ENCODE measurements at regions not wholly inside any gene's neighbourhood (a gene's known extent, or its start where the extent isn't known, plus 50 kb on each side); places are given as distances from the start of the nearest gene placed in this dataset.

- BruUV-seq (replicated peaks) = no TSS peak
- Histone ChIP-seq H3K9me3 (replicated peaks; ENCODE audit: control insufficient read depth, insufficient read depth, low read length) (no peaks in the 10 kb centered on the region), H3K4me3 (no peak overlapping the region), H3K4me2 (ENCODE audit: control insufficient read depth, insufficient read depth) (no peak overlapping the region), H3K79me2 (ENCODE audit: control insufficient read depth, insufficient read depth, low read length) (no peaks in the 10 kb centered on the region), H4K20me1 (ENCODE audit: control insufficient read depth, insufficient read depth) (no peaks in the 10 kb centered on the region), H2AFZ (ENCODE audit: control insufficient read depth, low read depth, low read length) (peak overlapping the region; percentile 10; the same call in 1 of the 2 replicates), H3K27ac (ENCODE audit: control insufficient read depth, insufficient read depth) (no peak overlapping the region), H3K4me1 (ENCODE audit: control insufficient read depth, insufficient read depth, low read length) (no peaks in the 10 kb centered on the region), H3K9ac (ENCODE audit: control insufficient read depth, insufficient read depth, low read length) (no peak overlapping the region), H3K27me3 (replicated peaks in 1 of 2; ENCODE audit: control insufficient read depth in 2 of 2, insufficient read depth in 2 of 2, low read length in 1 of 2) (no peaks in the 10 kb centered on the region), H3K36me3 (ENCODE audit: control insufficient read depth in 2 of 2, insufficient read depth in 2 of 2, low read length in 1 of 2) (no peaks in the 10 kb centered on the region)
- in situ Hi-C loops (cut with MboI) = no loop called here
- FAIRE-seq = no peak
- DNase-seq (ENCODE audit: low read depth, low spot score) = no peak
- no peak for TF ChIP-seq MYB (IDR thresholded peaks at IDR 0.05; ENCODE audit: borderline replicate concordance, low read depth, low read length)
- TF ChIP-seq, protein P1, sequence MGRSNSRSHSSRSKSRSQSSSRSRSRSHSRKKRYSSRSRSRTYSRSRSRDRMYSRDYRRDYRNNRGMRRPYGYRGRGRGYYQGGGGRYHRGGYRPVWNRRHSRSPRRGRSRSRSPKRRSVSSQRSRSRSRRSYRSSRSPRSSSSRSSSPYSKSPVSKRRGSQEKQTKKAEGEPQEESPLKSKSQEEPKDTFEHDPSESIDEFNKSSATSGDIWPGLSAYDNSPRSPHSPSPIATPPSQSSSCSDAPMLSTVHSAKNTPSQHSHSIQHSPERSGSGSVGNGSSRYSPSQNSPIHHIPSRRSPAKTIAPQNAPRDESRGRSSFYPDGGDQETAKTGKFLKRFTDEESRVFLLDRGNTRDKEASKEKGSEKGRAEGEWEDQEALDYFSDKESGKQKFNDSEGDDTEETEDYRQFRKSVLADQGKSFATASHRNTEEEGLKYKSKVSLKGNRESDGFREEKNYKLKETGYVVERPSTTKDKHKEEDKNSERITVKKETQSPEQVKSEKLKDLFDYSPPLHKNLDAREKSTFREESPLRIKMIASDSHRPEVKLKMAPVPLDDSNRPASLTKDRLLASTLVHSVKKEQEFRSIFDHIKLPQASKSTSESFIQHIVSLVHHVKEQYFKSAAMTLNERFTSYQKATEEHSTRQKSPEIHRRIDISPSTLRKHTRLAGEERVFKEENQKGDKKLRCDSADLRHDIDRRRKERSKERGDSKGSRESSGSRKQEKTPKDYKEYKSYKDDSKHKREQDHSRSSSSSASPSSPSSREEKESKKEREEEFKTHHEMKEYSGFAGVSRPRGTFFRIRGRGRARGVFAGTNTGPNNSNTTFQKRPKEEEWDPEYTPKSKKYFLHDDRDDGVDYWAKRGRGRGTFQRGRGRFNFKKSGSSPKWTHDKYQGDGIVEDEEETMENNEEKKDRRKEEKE (IDR thresholded peaks at IDR 0.05) = no peak
- TF ChIP-seq TBL1XR1 (IDR thresholded peaks at IDR 0.05; ENCODE audit: low read depth, low read length) = no peak
- TF ChIP-seq MYC (IDR thresholded peaks at IDR 0.05; ENCODE audit: insufficient read depth, insufficient read length, insufficient replicate concordance, low read length, severe bottlenecking) = no peak
- no peak for TF ChIP-seq SREBF1 (IDR thresholded peaks at IDR 0.05; ENCODE audit: low read length)
- no peak for TF ChIP-seq STAT1 (conservative IDR thresholded peaks at IDR 0.05)
- no peak for TF ChIP-seq NR2F1 (conservative IDR thresholded peaks at IDR 0.05)
- no peak for TF ChIP-seq ZNF207 (IDR thresholded peaks at IDR 0.05; ENCODE audit: borderline replicate concordance)
- TF ChIP-seq ETV6 (conservative IDR thresholded peaks at IDR 0.05 in 1 of 2, IDR thresholded peaks at IDR 0.05 in 1 of 2; ENCODE audit: borderline replicate concordance in 1 of 2, low read depth in 1 of 2) = no peak
- TF ChIP-seq TCF7 (IDR thresholded peaks at IDR 0.05; ENCODE audit: borderline replicate concordance) = no peak
- no peak for TF ChIP-seq BRCA1 (IDR thresholded peaks at IDR 0.05; ENCODE audit: low read depth, low read length)
- no peak for TF ChIP-seq CREM (IDR thresholded peaks at IDR 0.05; ENCODE audit: low read depth)
- TF ChIP-seq PAX8 (IDR thresholded peaks at IDR 0.05) = no peak
- no peak for TF ChIP-seq YBX1 (IDR thresholded peaks at IDR 0.05)
- TF ChIP-seq RUNX3 (IDR thresholded peaks at IDR 0.05; ENCODE audit: low read length) = no peak
- TF ChIP-seq GATAD2B (conservative IDR thresholded peaks at IDR 0.05; ENCODE audit: low read depth) = no peak
- TF ChIP-seq CEBPB (IDR thresholded peaks at IDR 0.05; ENCODE audit: borderline replicate concordance in 1 of 2, low read depth in 2 of 2, low read length in 2 of 2) = no peak
- no peak for TF ChIP-seq RAD21 (IDR thresholded peaks at IDR 0.05; ENCODE audit: insufficient read depth, low read depth, low read length)
- TF ChIP-seq ATF2 (IDR thresholded peaks at IDR 0.05; ENCODE audit: low read length) = no peak
- TF ChIP-seq SUZ12 (IDR thresholded peaks at IDR 0.05; ENCODE audit: unreplicated experiment) = no peak
- WGBS (ENCODE audit: insufficient coverage, insufficient replicate concordance, low lambda C conversion rate, missing lambda C conversion rate) = 0% methylated on average over 3 of the region's 3 CpGs
- ChIA-PET CTCF (no interaction called here), SMC1A (ENCODE audit: uncharacterized antibody, unreplicated experiment) (no interaction called here), POLR2A (no interaction called here), RAD21 (ENCODE audit: unreplicated experiment) (no interaction called here)
- intact Hi-C loops (cut with micrococcal nuclease; ENCODE audit: unreplicated experiment) = no loop called here
- ATAC-seq = no peak
Observed at GRCh38 chr4:131509521-131509920, 1639.6 kb upstream of the PCDH10 start.

All from GM12878 (cell line).